ENCODE measurements at regions not wholly inside any gene's neighbourhood (a gene's known extent, or its start where the extent isn't known, plus 50 kb on each side); places are given as distances from the start of the nearest gene placed in this dataset.

GRCh38 chr3:177536873-177537272 is 339.6 kb upstream of the TBL1XR1 start:
- no peak for DNase-seq (ENCODE audit: low spot score)

GRCh38 chr3:177537612-177538011 is 340.3 kb upstream of the TBL1XR1 start:
- no peak for DNase-seq (ENCODE audit: low spot score)

- no peak for DNase-seq (ENCODE audit: low spot score)
These were observed 340.9 kb upstream of the TBL1XR1 start for GRCh38 chr3:177538048-177538749.

GRCh38 chr3:177538750-177539730 is 341.8 kb upstream of the TBL1XR1 start:
- DNase-seq (ENCODE audit: low spot score): no peak

- DNase-seq (ENCODE audit: low spot score): no peak
These were observed 344.3 kb upstream of the TBL1XR1 start for GRCh38 chr3:177541541-177541940.

GRCh38 chr3:177545964-177546363 is 348.7 kb upstream of the TBL1XR1 start:
- DNase-seq (ENCODE audit: low spot score): no peak

GRCh38 chr3:177547711-177548350 is 350.5 kb upstream of the TBL1XR1 start:
- no peak for DNase-seq (ENCODE audit: low spot score)

GRCh38 chr3:177550667-177551066 is 353.4 kb upstream of the TBL1XR1 start:
- DNase-seq (ENCODE audit: low spot score): no peak

GRCh38 chr3:177551431-177551836 is 354.2 kb upstream of the TBL1XR1 start:
- no peak for DNase-seq (ENCODE audit: low spot score)

- no peak for DNase-seq (ENCODE audit: low spot score)
These were observed 354.8 kb upstream of the TBL1XR1 start for GRCh38 chr3:177552051-177552450.

- DNase-seq (ENCODE audit: low spot score): no peak
These were observed 355.7 kb upstream of the TBL1XR1 start for GRCh38 chr3:177553012-177553411.

GRCh38 chr3:177553579-177553978 is 356.3 kb upstream of the TBL1XR1 start:
- no peak for DNase-seq (ENCODE audit: low spot score)

GRCh38 chr3:177554895-177555759 is 357.8 kb upstream of the TBL1XR1 start:
- DNase-seq (ENCODE audit: low spot score): no peak

- no peak for DNase-seq (ENCODE audit: low spot score)
These were observed 360.3 kb upstream of the TBL1XR1 start for GRCh38 chr3:177557548-177557947.

- no peak for DNase-seq (ENCODE audit: low spot score)
These were observed 364.1 kb upstream of the TBL1XR1 start for GRCh38 chr3:177561365-177561764.

GRCh38 chr3:177561769-177562392 is 364.6 kb upstream of the TBL1XR1 start:
- no peak for DNase-seq (ENCODE audit: low spot score)

- DNase-seq (ENCODE audit: low spot score): no peak
These were observed 366.0 kb upstream of the TBL1XR1 start for GRCh38 chr3:177563243-177563780.

- no peak for DNase-seq (ENCODE audit: low spot score)
These were observed 366.5 kb upstream of the TBL1XR1 start for GRCh38 chr3:177563792-177564191.

- no peak for DNase-seq (ENCODE audit: low spot score)
These were observed 368.7 kb upstream of the TBL1XR1 start for GRCh38 chr3:177565981-177566380.

GRCh38 chr3:177567833-177568232 is 370.6 kb upstream of the TBL1XR1 start:
- DNase-seq (ENCODE audit: low spot score): no peak

GRCh38 chr3:177569193-177569592 is 371.9 kb upstream of the TBL1XR1 start:
- no peak for DNase-seq (ENCODE audit: low spot score)
